ENCODE measurements at regions not wholly inside any gene's neighbourhood (a gene's known extent, or its start where the extent isn't known, plus 50 kb on each side); places are given as distances from the start of the nearest gene placed in this dataset.
"Not testable (repeated sequence)": the region's sequence is repeated elsewhere in the genome, so short reads cannot be mapped to it uniquely, and the experiment has no call there.

DNA sequence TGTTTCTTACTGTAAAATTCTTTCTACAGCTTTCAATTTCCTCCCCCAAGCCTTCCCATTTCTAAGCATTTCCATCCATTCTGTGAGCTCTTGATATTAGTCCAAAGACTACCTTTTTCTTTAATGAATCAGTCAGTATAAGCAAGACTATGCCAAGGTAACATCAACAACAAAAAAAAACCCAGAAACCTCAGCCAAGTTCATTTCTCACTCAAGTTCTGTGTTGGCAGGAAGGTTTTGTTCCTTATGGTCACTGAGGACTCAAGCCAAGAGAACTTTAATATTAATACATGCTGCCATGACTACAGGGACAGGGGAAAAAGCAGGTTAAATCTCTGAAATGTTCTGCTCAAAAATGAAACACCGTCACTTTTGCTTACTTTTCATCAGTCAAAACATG, 621.2 kb upstream of the NRP1 start:
- DNase-seq = no peak

DNA sequence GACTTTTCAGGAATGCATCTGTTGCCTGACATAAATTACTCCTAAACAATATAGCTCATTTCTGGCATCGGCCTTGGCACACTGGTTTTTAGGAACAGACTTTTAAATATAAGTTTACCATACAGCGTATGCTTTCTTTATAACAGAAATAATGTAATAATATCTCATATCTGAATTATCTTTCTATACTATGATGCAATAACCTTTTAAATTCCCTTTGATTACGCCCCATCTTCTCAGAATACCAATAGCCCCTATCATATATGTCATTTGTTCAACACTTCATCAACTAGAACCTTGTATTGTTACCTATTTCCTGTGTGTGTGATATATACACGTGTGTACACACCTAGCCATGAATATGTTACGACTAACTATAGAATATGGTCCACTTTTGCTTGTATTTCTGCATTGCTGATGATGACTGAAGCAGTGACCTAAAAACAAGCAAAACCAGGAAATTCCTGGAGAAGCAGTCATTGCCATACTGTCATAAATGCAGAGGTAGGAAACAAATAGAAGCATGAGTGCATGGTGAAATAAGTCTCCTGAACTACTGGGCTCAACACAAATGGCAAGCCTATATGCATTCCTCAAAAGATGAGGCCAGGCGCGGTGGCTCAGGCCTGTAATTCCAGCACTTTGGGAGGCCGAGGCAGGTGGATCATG, 618.4 kb upstream of the NRP1 start:
- no peak for DNase-seq

DNA sequence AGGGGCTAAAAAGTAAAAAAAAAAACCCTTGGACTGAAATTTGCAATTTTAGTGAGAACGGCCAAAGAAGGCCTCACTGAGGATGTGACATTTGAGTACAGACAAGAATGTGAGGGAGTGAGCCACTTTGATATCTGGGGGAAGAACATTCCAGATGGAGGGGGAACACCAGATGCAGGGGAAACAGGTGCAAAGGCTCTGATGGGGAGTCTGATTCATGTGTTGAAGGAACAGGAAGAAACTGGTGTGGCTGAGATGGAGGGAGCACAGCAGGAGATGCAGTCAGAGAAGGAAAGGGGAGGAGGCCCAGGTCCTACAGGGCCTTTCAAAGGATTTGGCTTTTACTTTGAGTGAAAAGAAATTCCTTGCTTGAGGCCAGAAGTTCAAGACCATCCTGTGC, 615.7 kb upstream of the NRP1 start:
- DNase-seq = no peak

DNA sequence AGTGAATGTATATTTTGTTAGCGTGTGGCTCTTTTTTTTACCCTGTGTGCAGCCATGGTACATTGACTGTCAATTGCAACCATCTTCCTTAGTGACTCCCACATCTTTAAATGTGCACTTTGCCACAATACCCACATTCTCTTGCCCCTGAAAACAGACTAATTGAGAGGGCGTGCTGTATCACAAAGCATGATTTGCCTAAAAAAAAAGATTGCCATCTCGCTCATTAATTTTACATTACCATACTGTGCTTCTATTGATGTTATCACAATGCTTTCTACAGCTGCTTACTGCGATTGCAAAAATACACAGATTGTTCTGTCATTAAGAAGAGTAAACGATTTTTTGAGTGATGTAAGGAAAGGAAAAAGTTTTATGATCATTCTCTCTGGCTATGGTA, 613.1 kb upstream of the NRP1 start:
- DNase-seq = no peak

DNA sequence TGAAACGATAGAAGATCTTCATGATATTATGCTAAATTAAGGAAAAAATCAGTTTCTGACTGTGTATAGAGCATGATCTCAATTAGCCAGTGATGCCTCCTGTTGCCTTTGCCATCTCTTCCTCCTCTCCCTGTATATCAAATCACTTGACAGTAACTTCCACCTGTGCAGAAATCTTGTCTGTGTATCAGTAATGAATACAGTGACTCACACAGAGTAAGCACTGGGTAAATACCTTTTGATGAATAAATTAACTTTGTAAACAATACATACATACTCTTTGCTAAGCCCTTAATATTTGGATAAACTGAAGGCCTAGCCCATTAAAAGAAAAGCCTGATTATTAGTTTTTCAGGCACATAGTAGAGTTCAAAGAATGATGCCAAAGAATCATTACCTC, 610.6 kb upstream of the NRP1 start:
- no peak for DNase-seq

DNA sequence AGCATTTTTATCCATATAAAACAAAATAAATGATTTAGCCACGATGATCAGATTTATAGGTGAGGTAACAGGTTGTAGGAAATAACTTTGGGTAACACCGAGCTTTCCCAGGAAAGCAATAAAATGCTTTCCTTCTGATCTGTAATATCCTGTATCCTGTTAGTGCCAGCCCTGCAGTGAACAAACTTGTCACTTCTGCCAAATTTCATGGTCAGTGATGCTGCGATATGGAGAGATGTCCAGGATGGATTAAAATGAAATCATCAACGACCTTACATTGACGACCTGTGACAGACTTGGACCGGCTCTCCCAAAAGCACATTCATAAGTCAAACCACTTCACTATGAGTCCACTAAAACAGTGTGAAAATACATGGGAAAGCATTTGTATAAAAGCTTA, 608.0 kb upstream of the NRP1 start:
- DNase-seq = no peak

DNA sequence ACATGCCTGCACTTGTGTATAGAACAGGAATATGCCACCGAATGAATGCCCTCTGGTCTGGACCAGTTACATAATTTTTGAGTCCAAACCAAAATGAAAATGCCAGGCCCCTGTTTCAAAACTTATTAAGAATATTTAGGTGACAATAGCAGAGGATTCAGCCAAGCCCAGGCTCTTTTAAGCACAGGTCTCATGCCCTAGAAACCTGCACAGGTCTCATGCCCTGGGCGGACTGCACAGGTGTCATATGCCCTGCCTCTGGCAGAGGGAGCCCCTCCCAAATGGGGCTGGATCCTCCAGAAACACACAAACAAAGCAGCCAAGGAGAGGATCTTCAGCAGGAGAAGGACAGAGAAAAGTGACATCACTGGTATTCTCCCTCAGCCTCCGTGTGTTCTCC, 605.4 kb upstream of the NRP1 start:
- no peak for DNase-seq

DNA sequence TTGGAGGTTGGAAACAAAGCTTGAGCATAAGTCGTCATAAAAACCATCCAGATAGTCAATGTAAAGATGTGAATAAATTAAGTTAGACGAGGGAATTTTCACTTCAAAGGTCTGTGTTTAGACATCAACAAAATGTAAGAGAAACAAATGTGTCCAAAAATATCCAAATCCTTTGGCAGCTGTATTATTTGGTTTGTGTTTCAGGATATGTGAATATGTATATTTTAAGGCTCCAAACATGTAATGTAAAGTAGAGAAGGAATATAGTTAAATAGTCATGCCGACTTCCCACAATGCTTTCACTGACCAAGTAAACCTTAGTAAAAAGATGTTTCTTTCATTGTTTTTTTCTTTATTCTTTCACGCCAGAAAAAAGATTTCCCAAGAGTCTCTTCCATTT, 604.9 kb upstream of the NRP1 start:
- DNase-seq = no peak

DNA sequence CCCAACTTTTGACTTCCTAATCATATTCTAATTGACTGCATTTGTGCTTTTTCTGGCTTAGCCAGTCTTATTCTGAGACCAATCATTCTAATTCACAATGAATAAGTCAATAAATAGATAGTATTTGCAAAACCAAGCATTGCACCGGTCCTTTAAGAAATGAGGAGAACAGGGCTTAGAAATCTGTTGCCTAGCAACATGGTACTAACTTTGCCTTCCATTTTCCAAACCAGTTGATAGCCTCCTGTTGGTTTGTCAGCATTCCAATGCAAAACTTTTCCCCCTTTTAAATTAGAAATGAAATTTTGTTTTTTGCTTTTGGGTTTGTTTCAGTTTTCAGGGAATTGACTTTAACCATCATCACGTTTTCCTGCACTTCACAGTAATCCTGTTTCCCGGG, 603.5 kb upstream of the NRP1 start:
- no peak for DNase-seq

DNA sequence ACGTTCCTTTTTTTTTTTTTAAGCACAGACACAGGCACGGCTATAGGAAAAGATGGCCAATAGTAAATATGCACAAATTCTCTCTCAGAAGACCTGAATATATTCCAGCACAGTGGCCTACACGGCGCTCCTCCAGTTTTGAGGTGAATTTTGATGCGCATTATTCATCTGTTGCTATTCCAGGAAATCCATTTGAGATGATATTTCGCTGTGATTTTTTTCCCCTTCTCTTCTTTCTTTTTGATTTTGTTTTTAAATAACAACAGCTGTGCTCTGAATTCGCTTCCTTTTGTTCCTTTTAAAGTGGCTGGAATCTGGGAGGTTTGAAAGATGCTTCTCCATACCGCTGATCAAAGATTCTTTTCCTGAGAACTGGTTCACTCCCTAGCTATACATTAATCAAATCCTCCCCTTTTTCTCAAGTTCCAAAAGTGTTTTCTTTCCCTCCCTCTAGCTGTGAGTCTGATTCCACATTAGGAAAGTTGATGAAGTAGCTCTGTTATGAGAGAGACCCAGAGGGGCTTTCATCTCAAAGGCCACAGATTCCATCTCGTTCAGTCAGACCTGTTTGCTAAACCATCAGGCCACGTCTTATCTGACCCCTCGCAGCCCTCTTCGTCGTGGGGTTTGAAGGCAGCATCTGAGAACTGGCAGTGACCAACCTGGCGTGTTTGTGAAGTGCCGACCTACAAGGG, 602.7 kb upstream of the NRP1 start:
- no peak for DNase-seq

DNA sequence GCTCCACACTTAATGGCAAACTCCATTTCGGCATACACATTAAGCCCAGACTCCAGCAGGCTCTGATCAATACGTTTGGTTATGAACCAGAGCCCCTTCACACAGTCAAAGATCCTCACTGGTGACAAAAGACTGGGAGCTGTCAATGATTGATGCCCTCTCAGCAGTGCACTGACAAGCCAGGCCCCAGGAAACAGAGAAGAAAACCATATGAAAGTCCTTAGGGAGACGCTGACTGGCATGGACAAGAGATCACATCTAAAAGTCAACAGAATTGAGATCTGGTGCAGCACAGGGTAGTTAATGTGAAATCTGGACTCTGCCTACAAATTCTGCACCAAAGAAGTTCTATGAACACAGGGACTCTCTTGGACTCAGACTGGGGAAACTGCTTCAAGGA, 600.9 kb upstream of the NRP1 start:
- no peak for DNase-seq

DNA sequence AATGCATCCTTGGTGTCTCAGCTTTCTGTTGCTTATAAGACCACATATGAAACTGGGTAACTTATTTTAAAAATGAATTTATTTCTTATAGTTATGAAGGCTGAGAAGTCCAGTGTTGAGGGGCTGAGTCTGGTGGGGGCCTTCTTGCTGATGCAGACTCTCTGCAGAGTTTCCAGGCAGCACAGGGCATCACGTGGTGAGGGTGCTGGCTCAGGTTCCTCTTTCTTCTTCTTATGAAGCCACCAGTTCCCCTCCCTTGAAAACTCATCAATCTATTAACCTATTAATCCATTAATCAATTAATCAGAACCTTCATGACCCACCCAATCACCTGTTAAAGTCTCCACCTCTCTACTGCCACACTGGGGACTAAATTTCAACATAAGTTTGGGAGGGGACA, 595.6 kb upstream of the NRP1 start:
- DNase-seq = no peak

DNA sequence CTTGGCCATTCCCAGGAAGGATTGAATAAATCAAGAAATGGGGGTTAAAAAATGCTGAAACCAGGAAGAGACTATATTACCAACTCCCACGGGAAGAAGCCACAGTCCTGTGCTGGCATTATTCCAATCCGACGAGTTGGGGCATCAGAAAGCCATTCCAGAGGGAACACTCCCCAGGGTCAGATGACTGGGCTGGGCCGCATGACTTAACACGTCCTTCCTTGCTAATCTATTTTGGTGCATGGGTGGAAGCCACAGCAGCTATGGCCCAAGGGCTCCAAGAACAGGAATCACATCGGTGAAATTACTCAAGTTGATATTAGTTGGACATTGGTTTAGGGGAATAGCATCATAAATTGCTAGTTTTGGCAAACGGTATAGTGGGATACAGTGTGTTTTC, 592.9 kb upstream of the NRP1 start:
- no peak for DNase-seq

DNA sequence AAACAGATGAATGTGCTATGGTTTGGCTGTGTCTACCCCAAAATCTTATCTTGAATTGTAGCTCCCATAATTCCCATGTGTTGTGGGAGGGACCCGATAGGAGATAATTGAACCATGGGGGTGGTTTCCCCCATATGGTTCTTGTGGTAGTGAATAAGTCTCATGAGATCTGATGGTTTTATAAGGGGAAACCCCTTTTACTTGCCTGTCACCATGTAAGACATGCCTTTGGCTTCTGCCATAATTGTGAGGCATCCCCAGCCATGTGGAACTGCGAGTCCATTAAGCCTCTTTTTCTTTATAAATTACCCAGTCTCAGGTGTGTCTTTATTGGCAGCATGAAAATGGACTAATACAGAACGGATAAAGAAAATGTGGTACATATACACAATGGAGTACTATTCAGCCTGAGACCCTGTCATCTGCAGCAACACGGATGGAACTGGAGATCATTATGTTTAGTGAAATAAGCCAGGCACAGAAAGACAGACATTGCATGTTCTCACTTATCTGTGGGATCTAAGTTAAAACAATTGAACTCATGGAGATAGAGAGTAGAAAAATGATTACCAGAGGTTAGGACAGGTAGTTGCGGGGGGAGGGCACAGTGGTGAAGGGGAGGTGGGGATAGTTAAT, 587.6 kb upstream of the NRP1 start:
- no peak for DNase-seq

DNA sequence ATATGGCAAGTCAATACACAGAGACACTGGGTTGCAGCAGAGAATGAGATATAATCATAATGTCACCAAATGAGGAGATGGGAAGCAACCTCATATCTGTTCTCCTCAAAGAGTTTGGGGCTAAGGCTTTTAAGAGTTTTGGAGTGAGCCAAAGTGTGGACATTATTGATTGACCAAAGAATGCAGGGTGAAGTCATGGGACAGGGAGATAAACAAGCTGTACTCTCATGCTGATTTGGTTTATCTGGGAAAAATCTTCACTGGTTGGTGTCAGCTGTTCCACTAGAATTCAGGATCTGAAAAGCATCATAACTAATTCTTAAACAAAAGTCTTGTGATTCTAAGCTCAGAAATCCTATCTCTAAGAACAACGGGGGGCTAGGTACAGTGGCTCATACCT, 585.9 kb upstream of the NRP1 start:
- no peak for DNase-seq

DNA sequence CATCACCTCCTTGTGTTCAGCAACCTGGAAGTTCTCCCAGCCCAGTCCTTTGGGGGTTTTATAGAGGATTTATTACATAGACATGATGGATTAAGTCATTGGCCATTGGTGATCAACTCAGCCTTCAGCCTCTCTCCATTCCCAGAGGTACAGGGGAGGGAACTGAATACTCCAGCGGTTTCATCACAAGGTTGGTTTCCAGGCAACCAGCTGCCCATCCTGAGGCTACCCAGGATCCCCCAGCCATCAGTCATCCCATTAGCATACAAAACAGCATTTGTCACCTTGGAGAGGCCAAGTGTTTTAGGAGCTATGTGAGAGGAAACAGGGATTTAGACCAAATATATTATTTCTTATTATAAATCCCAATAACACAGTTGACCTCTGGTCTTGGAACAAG, 584.8 kb upstream of the NRP1 start:
- no peak for DNase-seq

DNA sequence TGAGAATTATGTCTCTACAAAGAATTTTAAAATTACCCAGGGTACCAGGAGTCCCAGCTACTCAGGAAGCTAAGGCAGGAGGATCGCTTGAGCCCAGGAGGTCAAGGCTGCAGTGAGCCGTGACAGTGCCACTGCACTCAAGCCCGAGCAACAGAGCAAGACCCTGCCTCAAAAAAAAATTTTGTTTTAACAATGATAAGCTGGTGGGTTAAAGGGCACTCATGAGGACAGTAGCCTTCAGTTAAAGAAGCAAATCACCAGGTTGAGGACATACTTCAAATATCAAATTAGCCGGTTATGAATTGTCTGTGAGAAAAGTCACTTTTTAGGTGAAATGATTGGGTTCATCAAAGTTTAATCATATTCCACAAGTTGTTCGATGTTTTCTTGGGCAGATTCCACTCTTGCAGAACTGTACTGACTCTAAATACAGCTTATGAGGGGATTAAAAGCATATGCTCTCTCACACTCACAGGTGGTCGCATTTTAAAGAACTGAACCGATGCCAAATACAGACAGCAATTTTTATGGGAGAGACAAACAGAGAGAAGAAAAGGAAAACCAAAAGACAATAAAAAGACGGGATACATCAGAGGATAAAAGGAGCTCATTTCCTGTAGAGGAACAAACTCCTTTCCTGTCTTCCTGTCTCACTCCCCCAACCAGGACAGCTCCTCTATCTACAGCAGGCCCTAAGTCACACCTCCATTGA, 582.8 kb upstream of the NRP1 start:
- DNase-seq = no peak

DNA sequence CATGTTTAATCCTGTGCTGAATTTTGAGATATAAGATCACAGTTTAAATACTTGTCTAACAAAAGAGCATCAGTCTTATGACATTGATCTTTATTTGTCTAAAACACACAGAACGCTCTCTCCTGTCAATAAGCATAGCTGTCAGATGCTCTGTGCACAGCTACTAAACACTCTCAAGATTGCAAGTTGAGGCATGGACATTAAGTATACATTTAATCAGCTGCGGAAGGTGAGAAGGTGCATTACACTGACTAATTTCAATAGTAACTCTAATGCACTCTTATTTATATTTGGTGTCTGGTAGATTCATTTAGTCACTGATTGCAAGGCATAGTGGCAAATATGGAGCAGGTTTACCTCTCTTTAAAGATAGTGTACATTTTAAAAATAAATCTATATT, 580.3 kb upstream of the NRP1 start:
- no peak for DNase-seq

DNA sequence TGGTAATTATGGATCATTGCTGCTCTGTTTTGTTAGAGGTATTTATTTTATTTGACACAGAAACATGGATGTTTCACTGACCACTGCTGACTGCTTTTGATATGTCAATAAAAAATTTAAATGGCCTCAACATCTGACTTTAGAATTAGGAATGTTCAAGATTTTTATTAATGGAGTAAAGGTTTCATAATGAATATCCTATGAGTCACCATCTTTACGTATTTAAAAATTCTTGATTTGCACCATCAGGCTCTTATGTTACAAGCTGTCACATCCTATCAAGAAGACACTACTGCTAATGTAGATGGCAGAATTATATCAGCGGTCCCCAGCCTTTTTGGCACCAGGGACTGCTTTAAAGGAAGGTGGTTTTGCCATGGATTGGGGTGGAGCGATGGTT, 578.7 kb upstream of the NRP1 start:
- no peak for DNase-seq

DNA sequence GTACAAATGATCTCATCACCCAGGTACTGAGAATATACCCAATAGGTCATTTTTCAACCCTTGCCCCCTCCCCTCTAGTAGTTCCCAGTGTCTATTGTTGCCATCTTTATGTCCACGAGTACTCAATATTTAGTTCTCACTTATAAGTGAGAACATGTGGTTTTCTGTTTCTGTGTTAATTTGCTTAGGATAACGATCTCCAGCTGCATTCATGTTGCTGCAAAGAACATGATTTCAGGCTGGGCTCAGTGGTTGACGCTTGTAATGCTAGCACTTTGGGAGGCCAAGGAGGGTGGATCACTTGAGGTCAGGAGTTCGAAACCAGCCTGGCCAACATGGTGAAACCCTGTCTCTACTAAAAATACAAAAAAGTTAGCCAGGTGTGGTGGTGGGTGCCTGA, 575.0 kb upstream of the NRP1 start:
- DNase-seq = not testable (repeated sequence)

DNA sequence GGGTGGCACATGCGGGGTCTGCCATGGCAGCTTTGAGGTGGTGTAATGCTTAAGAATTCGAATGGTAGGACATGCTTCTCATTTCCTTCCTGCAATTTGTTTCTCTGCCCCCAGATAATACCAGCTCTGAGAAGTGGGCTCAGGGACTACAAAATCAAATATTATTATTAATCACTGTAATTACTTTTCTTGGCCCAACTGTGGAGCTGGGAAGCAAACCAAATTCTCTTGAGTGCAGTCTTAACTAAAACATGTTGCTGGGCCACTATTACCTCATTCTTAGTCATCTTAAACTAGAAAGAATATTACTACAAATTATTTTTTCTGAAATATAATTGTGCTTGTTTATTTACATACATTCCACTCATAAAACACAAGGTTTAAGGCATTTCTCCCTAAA, 566.7 kb upstream of the NRP1 start:
- DNase-seq = no peak

DNA sequence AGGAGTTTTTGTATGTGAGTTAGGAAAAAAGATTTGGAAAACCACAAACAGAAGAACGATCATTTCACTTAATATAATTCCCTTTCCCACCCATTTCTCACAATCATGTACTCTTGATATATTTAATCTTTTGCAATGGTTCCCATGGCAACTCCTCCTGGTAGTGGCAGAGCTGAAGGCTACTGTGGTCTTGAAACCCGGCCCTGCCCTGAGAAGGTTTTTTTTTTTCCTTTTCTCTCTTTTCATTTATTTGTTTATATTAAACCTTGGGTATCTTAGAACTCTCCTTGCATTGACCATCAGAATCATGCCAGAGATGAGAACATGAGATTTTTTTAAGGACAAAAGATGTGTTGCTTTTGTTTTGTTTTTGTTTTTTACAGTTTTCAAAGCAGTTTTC, 566.1 kb upstream of the NRP1 start:
- DNase-seq = no peak
